GM19438 (cell line): ENCODE measurements at regions not wholly inside any gene's neighbourhood (a gene's known extent, or its start where the extent isn't known, plus 50 kb on each side); places are given as distances from the start of the nearest gene placed in this dataset.

Source experiments
- ATAC-seq: cut with Tn5 transposase; IDR thresholded peaks from one replicate; pipeline ENCODE4 v1.9.1; 2021; ENCODE audit warnings: low read depth; ENCODE audit not compliant: unreplicated experiment

GRCh38 chr12:45102818-45103217 is 51.9 kb upstream of the DBX2 start:
- no peak for ATAC-seq

GRCh38 chr12:45105996-45106395 is 55.1 kb upstream of the DBX2 start:
- no peak for ATAC-seq

GRCh38 chr12:45112306-45112705 is 61.4 kb upstream of the DBX2 start:
- no peak for ATAC-seq

GRCh38 chr12:45121224-45121623 is 70.3 kb upstream of the DBX2 start:
- no peak for ATAC-seq

GRCh38 chr12:45122768-45123380 is 72.0 kb upstream of the DBX2 start:
- no peak for ATAC-seq

- no peak for ATAC-seq
These were observed 73.7 kb upstream of the DBX2 start for GRCh38 chr12:45124485-45125155.

- no peak for ATAC-seq
These were observed 75.1 kb upstream of the DBX2 start for GRCh38 chr12:45125997-45126396.

GRCh38 chr12:45128637-45129036 is 77.7 kb upstream of the DBX2 start:
- no peak for ATAC-seq

GRCh38 chr12:45130881-45131281 is 80.0 kb upstream of the DBX2 start:
- peak; percentile 78 for ATAC-seq

GRCh38 chr12:45131506-45131905 is 80.6 kb upstream of the DBX2 start:
- no peak for ATAC-seq

- no peak for ATAC-seq
These were observed 77.3 kb upstream of the ANO6 start for GRCh38 chr12:45138609-45139008.

GRCh38 chr12:45148006-45148405 is 67.9 kb upstream of the ANO6 start:
- ATAC-seq = no peak

GRCh38 chr12:45148619-45149018 is 67.3 kb upstream of the ANO6 start:
- no peak for ATAC-seq

GRCh38 chr12:45165284-45165683 is 50.6 kb upstream of the ANO6 start:
- ATAC-seq = no peak

- no peak for ATAC-seq
These were observed 49.8 kb upstream of the ANO6 start for GRCh38 chr12:45166056-45166455.
